Upper lobe of left lung (tissue), 4 donors: ENCODE measurements at regions not wholly inside any gene's neighbourhood (a gene's known extent, or its start where the extent isn't known, plus 50 kb on each side); places are given as distances from the start of the nearest gene placed in this dataset.

Experiments used
- EP300 ChIP-seq, 4 donors: sonication (generic); formaldehyde crosslinking; IDR thresholded peaks; one replicate each; pipeline ENCODE4 v1.5.1; 2017; ENCODE audit warnings: antibody characterized with exemption in 4 of 4, control low read depth in 2 of 4
- POLR2A ChIP-seq, 4 donors: fragments of 450-650 bp; IDR thresholded peaks; one replicate each; pipeline ENCODE4 v1.5.1; 2016 to 2017; ENCODE audit warnings: antibody characterized with exemption in 4 of 4, mild to moderate bottlenecking in 2 of 4
- POLR2AphosphoS5 ChIP-seq, 2 donors: sonication (generic); formaldehyde crosslinking; IDR thresholded peaks; one replicate each; pipeline ENCODE4 v1.5.1; 2017; ENCODE audit warnings: antibody characterized with exemption in 2 of 2
- TF ChIP-seq, protein P1 (sequence below), 6 experiments: fragments of 450-650 bp in 4 of 6; fragments of 200-600 bp in 2 of 6; sonication (generic) in 2 of 6; IDR thresholded peaks; one replicate each; pipeline ENCODE4 v1.5.1; 2016 to 2019; ENCODE audit warnings: antibody characterized with exemption in 6 of 6

DNA sequence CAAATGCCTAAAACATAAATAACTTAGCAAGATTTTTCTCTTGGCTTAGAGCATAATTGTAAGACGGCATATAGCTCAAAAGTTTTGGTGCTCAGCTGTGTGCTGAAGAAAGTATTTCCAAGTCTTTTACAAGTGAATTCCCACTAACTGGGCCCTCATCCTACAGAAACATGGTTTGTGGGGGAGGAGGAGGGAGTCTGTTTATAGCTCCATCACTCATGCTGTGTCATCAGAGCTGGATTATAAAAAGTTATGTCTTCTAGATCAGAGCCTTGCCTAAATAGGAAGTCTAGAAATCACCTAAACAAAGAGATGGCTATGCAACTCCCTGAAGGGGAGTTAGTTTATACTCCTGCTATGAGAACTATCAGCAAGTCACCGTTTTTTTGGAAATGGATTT lies 65.9 kb upstream of the OTOGL start:
- TF ChIP-seq, protein P1, sequence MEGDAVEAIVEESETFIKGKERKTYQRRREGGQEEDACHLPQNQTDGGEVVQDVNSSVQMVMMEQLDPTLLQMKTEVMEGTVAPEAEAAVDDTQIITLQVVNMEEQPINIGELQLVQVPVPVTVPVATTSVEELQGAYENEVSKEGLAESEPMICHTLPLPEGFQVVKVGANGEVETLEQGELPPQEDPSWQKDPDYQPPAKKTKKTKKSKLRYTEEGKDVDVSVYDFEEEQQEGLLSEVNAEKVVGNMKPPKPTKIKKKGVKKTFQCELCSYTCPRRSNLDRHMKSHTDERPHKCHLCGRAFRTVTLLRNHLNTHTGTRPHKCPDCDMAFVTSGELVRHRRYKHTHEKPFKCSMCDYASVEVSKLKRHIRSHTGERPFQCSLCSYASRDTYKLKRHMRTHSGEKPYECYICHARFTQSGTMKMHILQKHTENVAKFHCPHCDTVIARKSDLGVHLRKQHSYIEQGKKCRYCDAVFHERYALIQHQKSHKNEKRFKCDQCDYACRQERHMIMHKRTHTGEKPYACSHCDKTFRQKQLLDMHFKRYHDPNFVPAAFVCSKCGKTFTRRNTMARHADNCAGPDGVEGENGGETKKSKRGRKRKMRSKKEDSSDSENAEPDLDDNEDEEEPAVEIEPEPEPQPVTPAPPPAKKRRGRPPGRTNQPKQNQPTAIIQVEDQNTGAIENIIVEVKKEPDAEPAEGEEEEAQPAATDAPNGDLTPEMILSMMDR (IDR thresholded peaks at IDR 0.05), result no peak
- TF ChIP-seq POLR2A (IDR thresholded peaks at IDR 0.05) (no peak), EP300 (IDR thresholded peaks at IDR 0.05) (no peak), POLR2AphosphoS5 (IDR thresholded peaks at IDR 0.05) (no peak)
